MM.1S (cell line): ENCODE measurements at regions not wholly inside any gene's neighbourhood (a gene's known extent, or its start where the extent isn't known, plus 50 kb on each side); places are given as distances from the start of the nearest gene placed in this dataset.
"Not testable (repeated sequence)": the region's sequence is repeated elsewhere in the genome, so short reads cannot be mapped to it uniquely, and the experiment has no call there.

Experiments used
- DNase-seq: peaks from one replicate; pipeline ENCODE4 v3.0.0-alpha.2; 2015
- H2AFZ ChIP-seq: fragments of 300-600 bp; sonication (generic); 2 replicates; pipeline ENCODE4 v1.6.0; 2016; ENCODE audit warnings: antibody characterized with exemption, low read length
- H3F3A ChIP-seq: fragments of 300-600 bp; sonication (generic); 2 replicates; pipeline ENCODE4 v1.6.1; 2016; ENCODE audit warnings: mild to moderate bottlenecking, antibody characterized with exemption, low read length, moderate library complexity, mixed read lengths; ENCODE audit not compliant: insufficient read depth
- H3K27ac ChIP-seq: fragments of 300-600 bp; sonication (generic); 2 replicates; pipeline ENCODE4 v1.5.1; 2016; ENCODE audit warnings: mild to moderate bottlenecking, low read length
- H3K27me3 ChIP-seq: fragments of 300-600 bp; sonication (generic); replicated peaks from 2 replicates; pipeline ENCODE4 v1.6.0; 2016; ENCODE audit warnings: low read length; ENCODE audit not compliant: insufficient read depth
- H3K36me3 ChIP-seq: fragments of 300-600 bp; sonication (generic); replicated peaks from 2 replicates; pipeline ENCODE4 v1.6.1; 2016; ENCODE audit warnings: mild to moderate bottlenecking, low read length, mixed read lengths; ENCODE audit not compliant: insufficient read depth
- H3K4me1 ChIP-seq: fragments of 300-600 bp; sonication (generic); 2 replicates; pipeline ENCODE4 v1.6.1; 2016; ENCODE audit warnings: low read length, mixed read lengths
- H3K4me2 ChIP-seq: fragments of 300-600 bp; sonication (generic); 2 replicates; pipeline ENCODE4 v1.6.0; 2016; ENCODE audit warnings: low read depth, low read length
- H3K4me3 ChIP-seq: fragments of 300-600 bp; sonication (generic); 2 replicates; pipeline ENCODE4 v1.5.1; 2016; ENCODE audit warnings: low read length, mixed read lengths
- H3K79me2 ChIP-seq: fragments of 300-600 bp; sonication (generic); 2 replicates; pipeline ENCODE4 v1.6.1; 2016; ENCODE audit warnings: mixed run types, low read length, mixed read lengths
- H3K9ac ChIP-seq: fragments of 300-600 bp; sonication (generic); 2 replicates; pipeline ENCODE4 v1.6.1; 2016; ENCODE audit warnings: low read length, mixed read lengths
- H3K9me2 ChIP-seq: fragments of 300-600 bp; sonication (generic); replicated peaks from 2 replicates; pipeline ENCODE4 v1.6.1; 2016; ENCODE audit warnings: mild to moderate bottlenecking, low read length, mixed read lengths; ENCODE audit not compliant: insufficient read depth
- H3K9me3 ChIP-seq: fragments of 300-600 bp; sonication (generic); replicated peaks from 2 replicates; pipeline ENCODE4 v1.6.1; 2016; ENCODE audit warnings: mild to moderate bottlenecking, low read length, mixed read lengths; ENCODE audit not compliant: insufficient read depth
- H4K20me1 ChIP-seq: fragments of 300-600 bp; sonication (generic); 2 replicates; pipeline ENCODE4 v1.6.1; 2016; ENCODE audit warnings: mild to moderate bottlenecking, low read length, moderate library complexity, mixed read lengths; ENCODE audit not compliant: insufficient read depth
- CTCF ChIP-seq: fragments of 300-600 bp; sonication (generic); IDR thresholded peaks from 2 replicates; pipeline ENCODE4 v1.5.1; 2016; ENCODE audit warnings: antibody characterized with exemption, low read length, mixed read lengths
- EZH2 ChIP-seq: fragments of 300-600 bp; sonication (generic); optimal IDR thresholded peaks from 2 replicates; pipeline ENCODE3; 2017; ENCODE audit warnings: low read depth, mild to moderate bottlenecking, antibody characterized with exemption, low read length, mixed read lengths
- EZH2phosphoT487 ChIP-seq: fragments of 300-600 bp; sonication (generic); IDR thresholded peaks from 2 replicates; pipeline ENCODE4 v1.6.1; 2018; ENCODE audit warnings: antibody characterized with exemption, low read length

- H3K4me3 ChIP-seq: no peak overlapping the region
- H4K20me1 ChIP-seq: no peaks in the 10 kb centered on the region
- H3K79me2 ChIP-seq: no peaks in the 10 kb centered on the region
- peak overlapping the region; percentile 30; the same call in 1 of the 2 replicates for H3K4me2 ChIP-seq
- peak overlapping the region; percentile 11; the same call in 1 of the 2 replicates for H2AFZ ChIP-seq
- no peak overlapping the region for H3K9ac ChIP-seq
- H3K36me3 ChIP-seq: no peaks in the 10 kb centered on the region
- no peak for DNase-seq
- no peaks in the 10 kb centered on the region for H3K4me1 ChIP-seq
- no peaks in the 10 kb centered on the region for H3F3A ChIP-seq
- H3K9me2 ChIP-seq: no peaks in the 10 kb centered on the region
- no peak for TF ChIP-seq EZH2phosphoT487
- TF ChIP-seq CTCF: no peak
- TF ChIP-seq EZH2: no peak
- no peak overlapping the region for H3K27ac ChIP-seq
- H3K27me3 ChIP-seq: no peaks in the 10 kb centered on the region
- no peaks in the 10 kb centered on the region for H3K9me3 ChIP-seq
Observed at GRCh38 chr3:78507196-78507984, 1260.4 kb downstream of the ROBO1 start.

- Histone ChIP-seq H3F3A (no peaks in the 10 kb centered on the region), H4K20me1 (no peaks in the 10 kb centered on the region), H3K27me3 (no peaks in the 10 kb centered on the region), H3K9me2 (no peaks in the 10 kb centered on the region), H3K27ac (no peak overlapping the region), H3K4me3 (no peak overlapping the region), H3K36me3 (no peaks in the 10 kb centered on the region), H3K79me2 (no peaks in the 10 kb centered on the region), H3K4me1 (no peaks in the 10 kb centered on the region), H3K4me2 (no peak overlapping the region), H3K9me3 (no peaks in the 10 kb centered on the region), H2AFZ (no peak overlapping the region), H3K9ac (no peak overlapping the region)
- no peak for DNase-seq
- TF ChIP-seq EZH2phosphoT487 (no peak), CTCF (no peak), EZH2 (no peak)
Observed at GRCh38 chr3:78511840-78512239, 1256.0 kb downstream of the ROBO1 start.

- not testable (repeated sequence) for H2AFZ ChIP-seq, H3K36me3 ChIP-seq, H3K4me1 ChIP-seq, H3K27ac ChIP-seq, H3F3A ChIP-seq, H3K4me2 ChIP-seq, H3K9ac ChIP-seq, H3K9me2 ChIP-seq, H3K4me3 ChIP-seq, DNase-seq, H3K9me3 ChIP-seq, H3K79me2 ChIP-seq, H3K27me3 ChIP-seq, H4K20me1 ChIP-seq
Observed at GRCh38 chr3:78512786-78513185, 1255.0 kb downstream of the ROBO1 start.

GRCh38 chr3:78516437-78516836 lies 1251.4 kb downstream of the ROBO1 start:
- H3K4me3 ChIP-seq: no peak overlapping the region
- no peak overlapping the region for H2AFZ ChIP-seq
- H3K4me1 ChIP-seq: no peaks in the 10 kb centered on the region
- no peaks in the 10 kb centered on the region for H3K9me3 ChIP-seq
- H3K79me2 ChIP-seq: no peaks in the 10 kb centered on the region
- no peak overlapping the region for H3K27ac ChIP-seq
- no peaks in the 10 kb centered on the region for H3K36me3 ChIP-seq
- no peaks in the 10 kb centered on the region for H3K9me2 ChIP-seq
- DNase-seq: no peak
- H3K27me3 ChIP-seq: no peaks in the 10 kb centered on the region
- H3F3A ChIP-seq: no peaks in the 10 kb centered on the region
- TF ChIP-seq CTCF (no peak), EZH2 (no peak), EZH2phosphoT487 (no peak)
- H3K4me2 ChIP-seq: no peak overlapping the region
- H3K9ac ChIP-seq: no peak overlapping the region
- H4K20me1 ChIP-seq: no peaks in the 10 kb centered on the region
